HG02943 (cell line): ENCODE measurements at regions not wholly inside any gene's neighbourhood (a gene's known extent, or its start where the extent isn't known, plus 50 kb on each side); places are given as distances from the start of the nearest gene placed in this dataset.
"Not testable (repeated sequence)": the region's sequence is repeated elsewhere in the genome, so short reads cannot be mapped to it uniquely, and the experiment has no call there.

ENCODE experiments used
- ATAC-seq: cut with Tn5 transposase; IDR thresholded peaks from one replicate; pipeline ENCODE4 v1.9.1; 2021; ENCODE audit warnings: mild to moderate bottlenecking, low read depth, moderate library complexity; ENCODE audit not compliant: unreplicated experiment

GRCh38 chr10:81200801-81201200, 663.1 kb downstream of the SH2D4B start:
- no peak for ATAC-seq

GRCh38 chr10:81207359-81207758, 667.6 kb upstream of the NRG3 start:
- ATAC-seq: not testable (repeated sequence)

- ATAC-seq: no peak
Observed at GRCh38 chr10:81213370-81213769, 661.6 kb upstream of the NRG3 start.

- no peak for ATAC-seq
Observed at GRCh38 chr10:81215498-81215897, 659.5 kb upstream of the NRG3 start.

GRCh38 chr10:81216949-81217348, 658.0 kb upstream of the NRG3 start:
- ATAC-seq: no peak

GRCh38 chr10:81218307-81218706, 656.7 kb upstream of the NRG3 start:
- ATAC-seq: no peak

GRCh38 chr10:81219758-81220157, 655.2 kb upstream of the NRG3 start:
- ATAC-seq: no peak

- no peak for ATAC-seq
Observed at GRCh38 chr10:81248886-81249285, 626.1 kb upstream of the NRG3 start.

- ATAC-seq: no peak
Observed at GRCh38 chr10:81251457-81252115, 623.4 kb upstream of the NRG3 start.

- ATAC-seq: not testable (repeated sequence)
Observed at GRCh38 chr10:81264991-81265390, 610.0 kb upstream of the NRG3 start.

GRCh38 chr10:81270051-81270450, 604.9 kb upstream of the NRG3 start:
- ATAC-seq: no peak

- no peak for ATAC-seq
Observed at GRCh38 chr10:81280497-81281479, 594.2 kb upstream of the NRG3 start.

- ATAC-seq: no peak
Observed at GRCh38 chr10:81288544-81288943, 586.5 kb upstream of the NRG3 start.

GRCh38 chr10:81297292-81297691, 577.7 kb upstream of the NRG3 start:
- ATAC-seq: no peak

- ATAC-seq: no peak
Observed at GRCh38 chr10:81303656-81304055, 571.3 kb upstream of the NRG3 start.

- no peak for ATAC-seq
Observed at GRCh38 chr10:81306971-81307782, 567.8 kb upstream of the NRG3 start.

- no peak for ATAC-seq
Observed at GRCh38 chr10:81309041-81309552, 565.9 kb upstream of the NRG3 start.

- no peak for ATAC-seq
Observed at GRCh38 chr10:81314471-81314870, 560.5 kb upstream of the NRG3 start.

- no peak for ATAC-seq
Observed at GRCh38 chr10:81315026-81315425, 560.0 kb upstream of the NRG3 start.

GRCh38 chr10:81348003-81348402, 527.0 kb upstream of the NRG3 start:
- no peak for ATAC-seq

GRCh38 chr10:81367132-81367531, 507.9 kb upstream of the NRG3 start:
- ATAC-seq: no peak
